T-helper 2 cell (primary cell): ENCODE measurements at regions not wholly inside any gene's neighbourhood (a gene's known extent, or its start where the extent isn't known, plus 50 kb on each side); places are given as distances from the start of the nearest gene placed in this dataset.
"Not testable (repeated sequence)": the region's sequence is repeated elsewhere in the genome, so short reads cannot be mapped to it uniquely, and the experiment has no call there.

Experiments used
- DNase-seq, 5 experiments: peaks; one replicate each; pipeline versions ENCODE4 v3.0.0 to v3.0.0-alpha.2; 2012 to 2022

- DNase-seq = no peak
Observed at GRCh38 chr22:49721211-49721763, 106.4 kb downstream of the BRD1 start.

GRCh38 chr22:49720279-49720959 is 107.3 kb downstream of the BRD1 start:
- DNase-seq = no peak

- no peak for DNase-seq
Observed at GRCh38 chr22:49719046-49719445, 108.6 kb downstream of the BRD1 start.

GRCh38 chr22:49718396-49718795 is 109.3 kb downstream of the BRD1 start:
- DNase-seq = no peak

- DNase-seq = no peak
Observed at GRCh38 chr22:49717322-49717919, 110.3 kb downstream of the BRD1 start.

- no peak for DNase-seq
Observed at GRCh38 chr22:49716441-49716840, 111.2 kb downstream of the BRD1 start.

GRCh38 chr22:49715450-49715849 is 112.2 kb downstream of the BRD1 start:
- DNase-seq = no peak

DNA sequence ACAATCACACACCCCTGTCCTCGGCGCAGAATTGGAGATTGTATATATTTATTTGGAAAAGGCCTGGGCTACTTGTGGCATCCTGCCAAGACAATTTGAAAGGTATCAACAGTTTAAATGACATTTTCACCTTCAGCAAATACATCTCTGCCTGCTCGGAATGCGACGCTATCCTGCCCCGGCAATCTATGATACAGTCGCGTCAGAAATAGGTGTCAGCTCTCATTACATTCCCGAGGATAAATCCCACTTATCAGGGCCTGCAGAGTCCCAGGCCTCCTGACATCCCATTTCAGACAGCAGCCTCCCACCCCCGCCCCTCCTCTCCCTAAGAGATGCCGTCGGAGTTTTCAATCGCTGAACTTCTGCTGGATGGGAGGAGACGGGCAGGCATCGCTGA is 114.7 kb downstream of the BRD1 start:
- DNase-seq = no peak

DNA sequence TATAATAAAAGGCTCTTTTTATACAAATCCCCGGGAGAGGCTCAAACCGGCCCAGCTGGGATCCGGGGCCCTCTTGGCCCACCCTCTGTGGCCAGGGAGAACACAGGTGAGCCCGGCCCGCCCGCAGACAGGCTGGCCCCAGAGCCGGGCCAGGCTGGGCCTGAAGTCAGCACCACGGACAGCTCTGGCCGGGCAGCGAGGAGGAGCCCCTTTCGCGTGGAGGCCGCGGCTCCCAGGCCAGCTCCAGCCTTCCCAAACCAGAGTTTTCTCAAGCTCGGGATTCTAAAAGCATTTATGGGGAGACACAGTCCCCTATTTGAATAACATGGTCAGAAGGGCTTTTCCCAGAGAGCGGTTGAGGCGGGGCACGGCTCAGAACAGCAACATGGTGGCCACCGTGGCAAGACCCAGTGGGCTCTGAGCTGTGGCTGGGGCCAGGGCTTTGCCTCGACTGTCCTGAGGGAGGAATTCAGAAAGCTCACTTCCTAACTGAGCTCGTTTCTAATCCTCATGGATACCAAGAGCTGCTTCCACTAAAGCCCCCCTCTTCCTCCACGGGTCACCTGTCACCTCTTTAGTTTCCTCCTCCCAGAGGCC is 115.4 kb downstream of the BRD1 start:
- DNase-seq = no peak

- DNase-seq = no peak
Observed at GRCh38 chr22:49710746-49711145, 116.9 kb downstream of the BRD1 start.

GRCh38 chr22:49709464-49709863 is 118.2 kb downstream of the BRD1 start:
- DNase-seq = no peak

GRCh38 chr22:49705972-49706352 is 121.7 kb downstream of the BRD1 start:
- DNase-seq = no peak

DNA sequence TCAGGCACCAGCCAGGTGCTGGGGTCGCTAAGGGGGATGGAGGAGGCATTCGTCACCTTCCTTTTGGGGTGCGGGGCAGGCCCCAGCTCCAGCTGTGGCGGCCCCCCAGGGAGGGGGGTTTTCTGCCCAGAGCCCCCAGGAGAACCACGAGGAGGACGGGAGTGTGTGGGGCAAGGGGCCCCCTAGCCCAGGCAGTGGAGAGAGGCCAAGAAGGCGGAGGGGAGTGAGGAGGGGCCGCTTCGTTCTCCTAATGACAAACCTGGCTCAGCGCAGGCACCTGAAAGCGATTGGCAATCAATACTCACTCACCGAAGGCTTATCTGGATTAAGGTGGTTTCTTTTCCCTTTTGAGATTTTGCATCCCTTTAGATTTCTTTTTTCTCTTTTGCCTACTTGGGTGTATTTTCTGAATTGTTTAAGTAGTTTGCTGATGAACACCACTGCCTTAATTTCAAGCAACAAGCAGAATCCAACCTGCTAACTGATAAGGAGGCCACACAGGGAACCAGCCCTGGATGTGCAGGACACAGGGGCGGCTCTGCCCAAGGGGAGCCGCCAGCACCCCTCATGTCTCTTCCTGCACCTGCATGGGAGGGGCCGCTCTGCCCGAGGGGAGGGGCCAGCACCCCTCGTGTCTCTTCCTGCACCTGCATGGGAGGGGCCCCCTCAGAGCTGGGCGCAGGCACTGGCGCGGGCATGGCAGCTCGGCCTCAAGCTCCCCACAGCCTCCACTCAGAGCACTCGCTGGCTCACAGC is 122.3 kb downstream of the BRD1 start:
- no peak for DNase-seq

- no peak for DNase-seq
Observed at GRCh38 chr22:49704345-49705215, 123.1 kb downstream of the BRD1 start.

DNA sequence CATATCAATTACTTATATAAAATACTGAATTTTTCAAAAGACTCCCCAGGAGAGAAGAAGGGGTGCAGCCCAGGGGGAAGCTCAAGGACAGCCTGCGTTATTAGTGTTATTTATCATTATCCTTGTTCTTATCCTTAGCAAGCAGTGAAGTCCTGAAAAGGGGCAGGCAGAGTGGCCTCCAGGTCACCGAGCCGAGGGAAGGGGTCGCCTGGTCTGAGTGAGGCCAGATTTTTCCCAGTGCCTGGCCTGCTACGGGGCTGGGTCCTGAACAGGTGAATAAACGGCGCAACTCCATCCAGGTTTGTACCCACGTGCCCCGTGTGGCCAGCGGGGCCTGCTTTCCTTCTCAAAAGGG is 123.7 kb downstream of the BRD1 start:
- DNase-seq = no peak

DNA sequence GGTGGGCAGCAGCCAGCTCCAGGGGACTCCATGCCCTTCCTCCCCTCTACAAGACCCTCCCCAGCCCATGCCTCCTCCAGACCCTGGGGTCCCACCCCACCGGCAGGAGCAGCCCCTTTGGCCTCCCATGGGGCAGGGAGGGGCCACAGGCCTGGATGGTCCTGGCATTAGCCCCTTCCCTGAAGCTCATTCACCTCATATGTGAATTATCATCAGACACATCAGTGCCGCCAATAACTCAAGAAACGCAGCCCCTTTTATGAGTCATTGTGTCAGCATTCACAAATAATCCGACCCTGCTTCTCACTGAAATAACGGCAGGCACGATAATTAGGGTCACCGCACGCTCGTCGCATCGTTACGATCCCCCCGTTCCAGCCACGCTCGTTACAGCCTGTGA is 124.2 kb downstream of the BRD1 start:
- DNase-seq = no peak

DNA sequence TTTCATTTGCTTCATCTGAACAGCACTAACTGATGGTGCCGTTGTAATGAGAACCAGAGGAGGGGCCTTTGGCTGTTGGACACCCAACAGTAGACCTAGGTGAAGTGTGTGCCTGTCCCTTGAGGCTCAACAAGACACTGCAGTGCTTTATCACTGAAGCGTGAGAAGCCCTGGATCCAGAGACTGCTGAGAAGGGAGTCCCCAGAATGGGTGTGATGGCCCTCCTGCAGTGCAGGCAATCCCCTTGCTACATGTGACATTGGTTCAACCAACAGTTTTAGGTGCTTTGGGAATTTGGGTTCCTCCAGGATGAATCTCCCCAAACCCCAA is 125.6 kb downstream of the BRD1 start:
- DNase-seq = no peak

- DNase-seq = no peak
Observed at GRCh38 chr22:49701380-49702067, 126.1 kb downstream of the BRD1 start.

DNA sequence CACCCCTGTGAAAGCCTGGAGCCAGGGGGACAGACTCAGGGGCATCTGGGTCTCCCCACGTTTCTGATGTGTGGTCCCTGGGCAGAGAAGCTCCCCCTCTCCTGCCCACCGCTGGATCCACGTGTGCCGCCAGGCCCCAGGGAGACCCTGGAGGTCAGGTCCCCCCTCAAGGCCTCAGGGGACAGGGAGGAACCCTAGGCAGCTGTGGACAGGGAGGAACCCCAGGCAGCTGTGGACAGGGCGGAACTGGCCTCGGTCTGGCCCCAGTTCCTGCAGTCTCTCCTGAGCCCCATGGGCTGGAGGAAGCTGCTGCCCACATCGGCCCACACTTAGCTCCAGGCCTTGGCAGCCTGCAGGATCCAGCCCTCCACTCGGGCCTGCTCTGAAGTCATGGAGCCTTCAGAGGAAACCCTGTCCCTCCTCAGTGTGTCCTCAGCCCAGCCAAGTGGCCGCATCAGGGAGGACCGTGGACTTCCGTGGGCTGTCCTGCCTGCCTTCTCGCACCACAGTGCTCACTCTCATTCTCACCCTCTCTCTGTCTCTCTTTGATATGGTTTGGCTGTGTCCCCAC is 127.7 kb downstream of the BRD1 start:
- DNase-seq = no peak

GRCh38 chr22:49699476-49699875 is 128.2 kb downstream of the BRD1 start:
- no peak for DNase-seq

DNA sequence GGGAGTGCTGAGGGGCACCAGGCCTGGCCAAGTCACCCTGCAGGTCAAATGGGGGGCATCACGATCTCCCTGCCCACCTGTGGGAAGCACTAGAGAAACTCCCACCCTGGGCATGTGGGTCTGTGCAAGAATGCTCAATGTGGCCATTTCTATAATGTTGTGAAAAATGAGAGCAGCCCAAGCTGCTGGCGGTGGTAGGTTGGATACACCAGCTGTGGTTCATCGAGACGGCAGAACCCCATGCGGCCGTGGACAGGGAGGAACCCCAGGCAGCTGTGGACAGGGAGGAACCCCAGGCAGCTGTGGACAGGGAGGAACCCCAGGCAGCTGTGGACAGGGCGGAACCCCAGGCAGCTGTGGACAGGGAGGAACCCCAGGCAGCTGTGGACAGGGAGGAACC is 129.1 kb downstream of the BRD1 start:
- DNase-seq = not testable (repeated sequence)

DNA sequence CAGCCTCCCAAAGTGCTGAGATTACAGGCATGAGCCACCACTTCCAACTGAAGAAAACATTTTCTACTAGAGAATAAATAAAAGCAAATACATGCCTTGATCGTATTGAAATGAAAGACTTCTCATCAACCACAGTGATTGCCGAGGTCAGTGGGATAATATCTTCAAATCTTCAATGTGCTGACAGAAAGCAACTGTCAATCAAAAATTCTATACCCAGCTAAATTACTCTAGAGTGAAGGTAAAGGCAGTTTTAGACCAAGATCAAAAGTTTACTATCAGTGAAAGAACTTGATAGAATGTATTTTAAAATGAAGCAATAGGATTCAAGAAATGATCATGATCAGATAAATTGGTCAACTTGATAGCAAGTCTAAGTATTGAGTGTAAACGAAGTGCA is 130.6 kb downstream of the BRD1 start:
- DNase-seq = no peak
